Right renal pelvis (tissue), 4 donors: ENCODE measurements at regions not wholly inside any gene's neighbourhood (a gene's known extent, or its start where the extent isn't known, plus 50 kb on each side); places are given as distances from the start of the nearest gene placed in this dataset.

Experiments
- DNase-seq, 4 donors: peaks; one replicate each; pipeline ENCODE4 v3.0.0-alpha.2; 2013; ENCODE audit warnings: low read depth in 4 of 4, low spot score in 3 of 4, missing footprints in 1 of 4

- DNase-seq: no peak
Observed at GRCh38 chr13:68099631-68100030, 869.5 kb upstream of the PCDH9 start.

GRCh38 chr13:68081061-68081460, 850.9 kb upstream of the PCDH9 start:
- DNase-seq: no peak

GRCh38 chr13:68078874-68079273, 848.7 kb upstream of the PCDH9 start:
- no peak for DNase-seq

GRCh38 chr13:68078469-68078868, 848.3 kb upstream of the PCDH9 start:
- DNase-seq: no peak

- no peak for DNase-seq
Observed at GRCh38 chr13:68076046-68076445, 845.9 kb upstream of the PCDH9 start.

- DNase-seq: no peak
Observed at GRCh38 chr13:68066879-68067513, 836.9 kb upstream of the PCDH9 start.

GRCh38 chr13:68064001-68064770, 834.0 kb upstream of the PCDH9 start:
- DNase-seq: no peak

- no peak for DNase-seq
Observed at GRCh38 chr13:68063181-68063580, 833.0 kb upstream of the PCDH9 start.

GRCh38 chr13:68057836-68058235, 827.7 kb upstream of the PCDH9 start:
- DNase-seq: no peak

GRCh38 chr13:68056816-68057710, 826.9 kb upstream of the PCDH9 start:
- DNase-seq: no peak

GRCh38 chr13:68051910-68052309, 821.8 kb upstream of the PCDH9 start:
- no peak for DNase-seq

- DNase-seq: no peak
Observed at GRCh38 chr13:68050761-68051160, 820.6 kb upstream of the PCDH9 start.

- no peak for DNase-seq
Observed at GRCh38 chr13:68048802-68049359, 818.7 kb upstream of the PCDH9 start.

GRCh38 chr13:68047889-68048288, 817.8 kb upstream of the PCDH9 start:
- DNase-seq: no peak

- no peak for DNase-seq
Observed at GRCh38 chr13:68046903-68047302, 816.8 kb upstream of the PCDH9 start.

GRCh38 chr13:68030152-68030809, 800.1 kb upstream of the PCDH9 start:
- DNase-seq: no peak

- no peak for DNase-seq
Observed at GRCh38 chr13:68028701-68029100, 798.6 kb upstream of the PCDH9 start.

GRCh38 chr13:68027306-68027705, 797.2 kb upstream of the PCDH9 start:
- no peak for DNase-seq

GRCh38 chr13:68026077-68026476, 795.9 kb upstream of the PCDH9 start:
- no peak for DNase-seq

GRCh38 chr13:68025604-68026003, 795.5 kb upstream of the PCDH9 start:
- no peak for DNase-seq
